GM18505 (cell line): ENCODE measurements at regions not wholly inside any gene's neighbourhood (a gene's known extent, or its start where the extent isn't known, plus 50 kb on each side); places are given as distances from the start of the nearest gene placed in this dataset.

Source experiments
- ATAC-seq: cut with Tn5 transposase; IDR thresholded peaks from one replicate; pipeline ENCODE4 v1.9.1; 2021; ENCODE audit not compliant: unreplicated experiment
- POLR2A ChIP-seq: IDR thresholded peaks from 4 replicates; pipeline ENCODE4 v1.6.1; 2011; ENCODE audit warnings: borderline replicate concordance; ENCODE audit not compliant: insufficient read depth, insufficient read length; ENCODE audit errors: extremely low read depth

DNA sequence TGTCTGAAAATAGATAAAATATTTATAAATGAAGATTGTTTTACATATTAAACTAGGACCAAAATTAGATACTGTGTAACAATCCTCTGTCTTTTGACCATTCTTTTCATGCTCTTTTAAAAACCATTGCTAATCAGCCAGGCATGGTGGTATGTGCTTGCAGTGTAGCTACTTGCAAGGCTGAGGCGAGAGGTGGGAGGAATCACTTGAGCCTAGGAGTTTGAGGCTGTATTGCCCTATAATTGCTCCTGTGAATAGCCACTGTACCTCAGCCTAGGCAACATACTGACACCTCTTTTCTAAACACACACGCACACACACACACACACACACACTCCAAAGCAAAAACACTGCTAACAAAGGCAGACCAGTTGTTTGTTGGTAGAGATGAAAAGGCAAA is 259.2 kb downstream of the JRKL start:
- ATAC-seq = no peak
- no peak for TF ChIP-seq POLR2A

- ATAC-seq = no peak
- TF ChIP-seq POLR2A = no peak
Measured at GRCh38 chr11:96652516-96652915, 262.7 kb downstream of the JRKL start.

DNA sequence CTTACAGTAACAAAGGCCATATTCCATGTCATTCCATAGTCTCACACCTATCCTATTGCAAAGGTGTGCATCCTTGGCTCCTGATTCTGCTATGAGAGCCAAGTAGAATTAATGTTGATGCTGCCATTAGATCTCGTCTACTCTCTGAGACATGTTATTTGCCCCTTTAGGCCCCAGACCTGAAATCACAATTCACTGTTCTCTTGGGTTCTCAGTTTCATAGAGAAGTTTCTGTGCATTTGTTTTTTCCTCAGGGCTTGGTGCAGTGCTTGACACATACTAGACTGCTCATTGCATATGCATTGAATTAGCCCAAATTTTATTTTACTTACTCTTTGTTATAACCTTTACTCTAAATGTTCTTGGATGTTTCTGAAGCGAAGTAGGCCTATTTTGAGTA is 265.7 kb downstream of the JRKL start:
- TF ChIP-seq POLR2A = no peak
- ATAC-seq = no peak

DNA sequence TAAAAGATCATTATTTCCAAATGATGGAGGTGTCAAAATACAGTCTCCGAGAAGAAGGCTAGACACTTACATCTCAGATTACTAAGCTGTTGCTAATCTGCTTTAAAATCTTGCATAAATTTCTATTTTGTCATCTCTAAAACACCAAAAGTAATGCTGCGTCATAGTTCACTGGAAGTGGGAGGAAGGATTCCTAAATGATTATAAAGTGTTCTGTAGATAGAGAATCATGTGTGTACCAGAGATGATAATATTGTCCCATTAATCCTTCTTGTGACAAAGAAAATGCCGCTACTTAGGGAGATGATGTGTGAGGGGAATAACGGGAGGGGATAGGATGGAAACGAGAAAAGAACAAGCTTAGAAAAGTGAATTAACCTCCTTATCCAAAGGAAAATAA is 268.6 kb downstream of the JRKL start:
- ATAC-seq = no peak
- TF ChIP-seq POLR2A = no peak

DNA sequence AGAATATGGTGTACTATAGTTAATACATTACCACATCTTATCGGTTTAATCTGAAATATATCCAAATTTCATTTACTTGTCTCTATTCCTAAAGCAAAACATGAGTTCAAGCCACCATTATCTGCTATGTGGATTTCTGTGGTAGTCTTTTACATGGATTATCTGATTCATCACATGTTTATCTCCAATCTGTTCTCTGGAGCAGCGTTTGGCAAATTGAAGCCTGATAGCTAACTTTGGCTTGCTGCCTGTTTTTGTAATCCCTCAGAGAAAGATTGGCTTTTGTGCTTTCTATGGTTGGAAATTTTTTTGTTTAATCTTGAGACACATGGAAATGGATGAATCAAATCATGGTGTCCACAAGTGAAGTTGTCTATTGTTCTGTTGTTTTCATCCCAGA is 274.3 kb downstream of the JRKL start:
- no peak for TF ChIP-seq POLR2A
- no peak for ATAC-seq

- ATAC-seq = no peak
- no peak for TF ChIP-seq POLR2A
Measured at GRCh38 chr11:96680211-96681018, 290.6 kb downstream of the JRKL start.

DNA sequence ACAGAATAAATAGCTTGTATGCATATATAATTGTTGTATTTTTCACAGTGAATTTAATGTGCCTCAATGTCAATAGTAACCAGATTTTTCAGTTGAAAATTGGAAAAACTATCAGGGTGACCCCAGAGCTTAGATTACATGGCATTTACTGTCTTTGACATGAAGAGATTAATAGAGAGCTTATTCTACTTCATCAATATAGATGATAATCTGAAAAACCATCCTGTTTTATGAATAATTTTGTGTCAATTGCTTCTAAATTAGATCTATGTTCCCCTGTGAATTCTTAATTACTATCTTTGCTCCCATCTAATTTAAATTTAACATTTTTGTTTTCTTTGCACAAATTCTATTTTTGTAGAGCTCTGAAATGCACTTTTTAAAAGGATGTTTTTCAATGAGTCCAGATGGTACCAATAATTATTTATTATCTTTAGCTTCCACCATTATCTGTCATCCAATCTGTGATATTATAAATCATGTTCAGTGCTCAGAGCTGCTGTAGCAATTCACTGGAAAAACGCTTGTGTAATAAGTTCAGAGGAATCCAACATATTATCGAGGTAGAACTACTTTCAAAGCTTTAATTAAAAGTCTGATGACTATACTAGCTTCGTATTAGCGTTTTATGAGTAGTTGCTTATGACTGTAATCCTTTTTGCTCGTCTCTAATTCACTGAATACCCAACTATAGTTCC is 291.4 kb downstream of the JRKL start:
- no peak for TF ChIP-seq POLR2A
- ATAC-seq = no peak

DNA sequence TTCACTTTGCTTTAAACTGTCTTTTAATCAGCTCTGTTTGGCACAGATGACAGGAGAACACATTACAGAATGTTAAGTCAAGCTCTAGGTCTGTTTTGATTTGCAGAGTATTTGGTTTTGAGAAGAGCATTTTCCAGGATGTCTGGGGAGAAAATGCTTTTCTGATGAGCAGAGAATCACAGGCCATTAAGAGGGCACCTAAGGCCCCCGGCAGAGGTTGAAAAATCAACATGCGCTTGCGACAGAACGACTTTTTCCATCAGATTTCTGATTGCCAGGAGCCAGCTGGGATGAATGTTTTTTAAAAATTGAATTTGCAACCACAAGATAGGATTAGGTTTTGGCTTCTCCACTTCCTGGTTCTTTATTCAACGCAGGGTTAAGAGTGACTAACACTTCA is 304.5 kb downstream of the JRKL start:
- TF ChIP-seq POLR2A = no peak
- ATAC-seq = no peak

DNA sequence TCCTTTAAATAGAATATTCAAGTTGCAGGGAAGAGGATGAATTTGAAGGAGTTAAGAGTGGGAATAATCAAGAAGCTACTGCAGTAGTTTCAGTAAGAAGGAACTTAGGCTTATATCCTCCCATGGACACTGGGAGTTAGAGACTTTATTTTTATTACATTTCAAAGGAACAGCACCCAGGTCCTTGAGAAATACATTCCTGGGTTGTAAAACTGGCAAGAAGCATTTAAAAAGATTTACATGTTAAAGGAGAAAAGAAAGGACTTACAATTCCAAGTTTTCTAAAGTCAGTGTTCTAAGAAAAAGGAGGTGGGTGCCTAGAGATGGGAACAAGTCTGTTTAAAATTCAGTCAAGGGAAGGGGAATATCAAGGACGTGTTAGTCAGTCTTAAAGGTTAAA is 306.9 kb downstream of the JRKL start:
- TF ChIP-seq POLR2A = no peak
- no peak for ATAC-seq

DNA sequence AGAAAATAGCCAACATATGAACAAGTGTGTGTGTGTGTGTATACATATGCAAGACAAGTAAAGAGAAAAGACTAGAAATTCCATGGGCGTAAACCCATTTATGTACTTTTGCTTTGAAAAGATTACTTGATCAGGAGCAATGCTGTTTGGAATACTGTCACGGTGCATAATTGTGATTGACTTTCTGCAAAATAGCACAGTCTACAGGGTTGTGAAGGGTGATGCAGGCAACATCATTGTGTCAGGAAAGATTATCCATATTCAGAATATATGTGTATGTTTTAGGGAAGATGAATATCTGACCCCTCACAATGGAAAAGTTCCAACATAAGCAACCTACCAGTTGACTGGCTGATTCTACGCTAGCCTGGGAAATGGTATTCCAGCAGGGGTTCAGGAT is 307.7 kb downstream of the JRKL start:
- TF ChIP-seq POLR2A = no peak
- no peak for ATAC-seq

DNA sequence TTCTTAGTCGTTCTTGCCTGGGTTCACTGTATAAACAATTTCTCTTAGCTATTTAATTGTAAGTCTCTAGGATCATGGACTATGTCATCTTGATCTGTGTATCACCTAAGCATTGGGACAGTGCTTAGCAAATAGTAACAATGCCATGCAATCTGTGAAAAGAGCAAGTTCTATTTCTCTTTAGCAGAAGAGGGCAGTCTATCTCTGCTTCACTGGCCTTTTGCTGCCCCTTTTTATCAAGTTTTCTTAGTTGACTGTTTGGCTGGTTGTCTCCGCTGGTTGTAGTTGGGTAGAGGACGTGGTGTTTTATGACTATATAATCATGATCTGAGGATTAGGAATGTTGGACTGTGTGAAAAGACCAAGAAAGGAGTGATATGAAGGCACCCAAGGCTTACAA is 315.0 kb downstream of the JRKL start:
- TF ChIP-seq POLR2A = no peak
- ATAC-seq = no peak

DNA sequence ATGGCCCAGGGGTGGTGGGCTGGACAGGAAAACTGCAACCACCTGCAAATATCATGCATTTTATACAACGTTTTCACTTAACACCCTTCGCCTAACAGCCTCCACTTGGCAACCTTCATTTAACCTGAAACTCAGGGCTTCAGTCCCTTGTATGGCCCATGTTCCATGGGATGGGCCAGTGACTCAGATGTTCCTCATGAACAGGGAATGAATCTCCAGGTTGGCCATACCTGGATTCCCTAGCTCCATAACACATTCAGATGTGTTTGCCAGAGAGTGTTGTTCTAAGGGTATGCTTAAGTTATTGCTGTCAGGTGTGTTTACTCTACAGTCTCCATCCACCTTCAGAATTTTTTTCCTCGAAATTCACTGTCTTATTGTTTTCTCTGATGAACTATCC is 316.9 kb downstream of the JRKL start:
- no peak for ATAC-seq
- no peak for TF ChIP-seq POLR2A

DNA sequence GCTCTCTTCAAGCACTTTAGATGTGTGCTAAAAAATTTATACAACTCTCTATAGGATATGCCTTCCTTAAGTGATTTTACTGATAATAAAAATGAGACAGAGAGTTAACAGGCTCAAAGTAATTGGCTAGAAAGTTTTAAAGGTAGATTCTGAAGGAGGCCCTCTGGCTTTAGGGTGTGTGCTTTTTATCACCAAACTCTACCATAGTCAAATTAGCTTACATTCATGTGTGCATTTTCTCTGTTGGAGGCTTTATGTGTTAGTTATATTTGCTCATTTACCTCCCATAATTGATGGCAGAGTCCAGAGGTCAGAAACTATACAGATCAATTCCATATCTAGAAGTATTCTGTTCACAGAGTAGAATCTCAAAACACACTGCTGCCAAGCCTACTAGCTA is 317.5 kb downstream of the JRKL start:
- no peak for ATAC-seq
- no peak for TF ChIP-seq POLR2A

DNA sequence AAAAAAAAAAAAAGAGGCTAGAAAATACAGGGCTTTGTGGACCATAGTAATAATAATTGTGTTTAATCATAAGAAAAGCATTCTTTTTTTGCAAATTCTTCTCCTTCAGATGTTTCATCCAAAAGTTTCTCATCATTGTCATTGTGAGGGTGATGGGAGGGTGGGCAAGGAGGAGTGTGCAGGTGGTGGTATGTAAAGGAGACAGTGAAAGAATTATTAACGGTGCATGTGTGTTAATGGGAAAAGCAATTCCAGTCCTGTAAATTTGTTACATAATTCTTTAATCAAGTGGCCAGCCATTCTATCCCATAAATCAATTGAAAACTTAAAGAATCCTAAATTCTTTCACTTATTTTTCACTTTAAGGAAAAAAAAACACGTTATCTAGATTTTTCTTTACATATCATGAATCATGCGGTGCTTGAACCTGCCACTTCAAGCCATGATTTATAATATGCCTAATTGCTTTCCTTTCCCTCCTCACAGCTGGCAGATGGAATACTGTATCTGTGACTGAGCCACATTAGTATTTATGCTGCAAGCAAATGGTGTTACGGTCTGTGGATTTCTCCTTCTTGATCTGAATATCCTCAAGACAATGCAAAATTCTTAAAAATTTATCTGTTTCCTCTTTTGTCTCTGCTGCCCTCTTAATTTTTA is 318.5 kb downstream of the JRKL start:
- no peak for TF ChIP-seq POLR2A
- ATAC-seq = no peak

GRCh38 chr11:96713301-96713700 is 323.5 kb downstream of the JRKL start:
- TF ChIP-seq POLR2A = no peak

GRCh38 chr11:96714689-96715088 is 324.9 kb downstream of the JRKL start:
- ATAC-seq = no peak
- no peak for TF ChIP-seq POLR2A

More at GRCh38 chr11:96713301-96713700, 323.5 kb downstream of the JRKL start:
- no peak for ATAC-seq
